ENCODE measurements at regions not wholly inside any gene's neighbourhood (a gene's known extent, or its start where the extent isn't known, plus 50 kb on each side); places are given as distances from the start of the nearest gene placed in this dataset.
"Not testable (repeated sequence)": the region's sequence is repeated elsewhere in the genome, so short reads cannot be mapped to it uniquely, and the experiment has no call there.

- DNase-seq (ENCODE audit: low read depth in 1 of 2, low spot score in 2 of 2); H3K36me3 ChIP-seq; H3K4me3 ChIP-seq; H3K27me3 ChIP-seq (replicated peaks); H3K4me1 ChIP-seq (replicated peaks); H3K9me3 ChIP-seq (replicated peaks); H3K27ac ChIP-seq: not testable (repeated sequence)
These were observed 267.8 kb upstream of the ZNF804A start for GRCh38 chr2:184330561-184330960.

DNA sequence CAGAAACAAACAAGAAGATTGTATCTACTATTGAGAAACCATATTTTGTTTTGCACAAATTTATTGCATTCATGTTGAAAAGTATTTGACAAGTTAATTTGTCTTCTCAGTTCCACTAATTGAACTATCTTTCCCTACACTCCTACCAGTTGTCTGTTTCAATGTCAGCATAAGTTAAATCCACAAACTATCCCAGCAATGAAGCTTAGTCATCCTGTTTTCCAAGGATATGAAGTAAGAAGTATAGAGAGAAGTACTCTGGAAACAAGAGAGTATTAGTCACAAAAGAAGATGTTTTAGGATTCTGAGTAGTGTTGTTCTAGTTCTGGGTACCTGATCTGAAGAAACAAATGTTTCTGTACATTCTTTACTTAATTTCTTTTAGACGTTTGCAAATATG, 261.6 kb upstream of the ZNF804A start:
- H3K27ac ChIP-seq: no peak overlapping the region
- H3K27me3 ChIP-seq (replicated peaks): no peaks in the 10 kb centered on the region
- no peaks in the 10 kb centered on the region for H3K9me3 ChIP-seq (replicated peaks)
- no peaks in the 10 kb centered on the region for H3K4me1 ChIP-seq (replicated peaks)
- no peaks in the 10 kb centered on the region for H3K36me3 ChIP-seq
- H3K4me3 ChIP-seq: no peak overlapping the region
- no peak for DNase-seq (ENCODE audit: low read depth in 1 of 2, low spot score in 2 of 2)

DNA sequence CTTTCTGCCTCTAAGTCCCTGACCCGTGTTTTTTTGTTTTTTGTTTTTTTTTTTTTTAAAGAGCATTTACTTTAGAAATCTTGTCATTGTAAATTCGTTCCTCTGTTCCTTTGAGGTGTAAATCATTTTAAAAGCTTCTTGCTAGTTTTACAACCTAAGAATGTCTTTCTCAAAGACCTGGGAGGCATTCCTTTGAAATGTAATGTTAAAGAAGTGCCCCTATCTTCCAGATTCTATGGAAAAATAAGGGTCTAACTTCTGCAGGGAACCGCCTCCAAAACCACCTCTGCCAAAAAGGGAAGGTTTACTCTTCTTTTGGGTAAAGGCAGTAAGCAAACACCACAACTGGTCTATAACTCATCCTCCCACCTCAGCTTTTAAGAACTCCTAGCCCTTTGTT, 259.6 kb upstream of the ZNF804A start:
- Histone ChIP-seq H3K36me3 (no peaks in the 10 kb centered on the region), H3K4me1 (replicated peaks) (no peaks in the 10 kb centered on the region), H3K27ac (no peak overlapping the region), H3K27me3 (replicated peaks) (no peaks in the 10 kb centered on the region), H3K9me3 (replicated peaks) (no peaks in the 10 kb centered on the region), H3K4me3 (no peak overlapping the region)
- DNase-seq (ENCODE audit: low read depth in 1 of 2, low spot score in 2 of 2): no peak

GRCh38 chr2:184339966-184340365, 258.4 kb upstream of the ZNF804A start:
- Histone ChIP-seq H3K27ac (no peak overlapping the region), H3K4me3 (no peak overlapping the region), H3K27me3 (replicated peaks) (no peaks in the 10 kb centered on the region), H3K4me1 (replicated peaks) (no peaks in the 10 kb centered on the region), H3K9me3 (replicated peaks) (no peaks in the 10 kb centered on the region), H3K36me3 (no peaks in the 10 kb centered on the region)
- no peak for DNase-seq (ENCODE audit: low read depth in 1 of 2, low spot score in 2 of 2)

DNA sequence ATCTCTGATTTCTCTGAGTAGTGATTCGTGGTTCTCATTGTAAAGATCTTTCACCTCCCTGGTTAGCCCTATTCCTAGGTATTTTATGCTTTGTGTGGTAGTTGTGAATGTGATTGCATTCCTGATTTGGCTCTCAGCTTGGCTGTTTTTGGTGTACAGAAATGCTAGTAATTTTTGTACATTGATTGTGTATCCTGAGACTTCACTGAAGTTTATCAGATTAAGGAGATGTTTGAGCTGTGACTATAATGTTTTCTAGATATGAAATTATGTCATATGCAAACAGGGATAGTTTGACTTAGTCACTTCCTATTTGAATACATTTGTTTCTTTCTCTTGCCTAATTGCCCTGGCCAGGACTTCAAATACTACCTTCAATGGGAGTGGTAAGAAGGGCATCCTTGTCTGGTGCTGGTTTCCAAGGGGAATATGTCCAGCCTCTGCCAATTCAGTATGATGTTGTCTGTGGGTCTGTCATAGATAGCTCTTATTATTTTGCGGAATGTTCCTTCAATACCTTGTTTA, 251.9 kb upstream of the ZNF804A start:
- no peaks in the 10 kb centered on the region for H3K27me3 ChIP-seq (replicated peaks)
- no peak for DNase-seq (ENCODE audit: low read depth in 1 of 2, low spot score in 2 of 2)
- no peaks in the 10 kb centered on the region for H3K36me3 ChIP-seq
- no peak overlapping the region for H3K4me3 ChIP-seq
- H3K9me3 ChIP-seq (replicated peaks): no peaks in the 10 kb centered on the region; the same call in 1 of the 2 replicates
- no peak overlapping the region for H3K27ac ChIP-seq
- H3K4me1 ChIP-seq (replicated peaks): no peaks in the 10 kb centered on the region

GRCh38 chr2:184351126-184351525, 247.2 kb upstream of the ZNF804A start:
- Histone ChIP-seq H3K27ac (no peak overlapping the region), H3K36me3 (no peaks in the 10 kb centered on the region), H3K4me3 (no peak overlapping the region), H3K4me1 (replicated peaks) (no peaks in the 10 kb centered on the region), H3K9me3 (replicated peaks) (no peaks in the 10 kb centered on the region; the same call in 1 of the 2 replicates), H3K27me3 (replicated peaks) (no peaks in the 10 kb centered on the region)
- DNase-seq (ENCODE audit: low read depth in 1 of 2, low spot score in 2 of 2): no peak

GRCh38 chr2:184357033-184357432, 241.3 kb upstream of the ZNF804A start:
- no peak for DNase-seq (ENCODE audit: low read depth in 1 of 2, low spot score in 2 of 2)

GRCh38 chr2:184359379-184359778, 238.9 kb upstream of the ZNF804A start:
- no peaks in the 10 kb centered on the region for H3K27me3 ChIP-seq (replicated peaks)
- no peak overlapping the region for H3K4me3 ChIP-seq
- H3K9me3 ChIP-seq (replicated peaks): no peaks in the 10 kb centered on the region
- DNase-seq (ENCODE audit: low read depth in 1 of 2, low spot score in 2 of 2): no peak
- H3K4me1 ChIP-seq (replicated peaks): no peaks in the 10 kb centered on the region
- no peak overlapping the region for H3K27ac ChIP-seq
- H3K36me3 ChIP-seq: no peaks in the 10 kb centered on the region

More at GRCh38 chr2:184357033-184357432, 241.3 kb upstream of the ZNF804A start:
- H3K27ac ChIP-seq: no peak overlapping the region
- H3K27me3 ChIP-seq (replicated peaks): no peaks in the 10 kb centered on the region
- no peaks in the 10 kb centered on the region for H3K9me3 ChIP-seq (replicated peaks)
- H3K36me3 ChIP-seq: no peaks in the 10 kb centered on the region
- H3K4me1 ChIP-seq (replicated peaks): no peaks in the 10 kb centered on the region
- no peak overlapping the region for H3K4me3 ChIP-seq

- H3K4me3 ChIP-seq: no peak overlapping the region
- H3K27ac ChIP-seq: no peak overlapping the region
- DNase-seq (ENCODE audit: low read depth in 1 of 2, low spot score in 2 of 2): no peak
- no peaks in the 10 kb centered on the region for H3K27me3 ChIP-seq (replicated peaks)
- no peaks in the 10 kb centered on the region for H3K9me3 ChIP-seq (replicated peaks)
- H3K4me1 ChIP-seq (replicated peaks): no peaks in the 10 kb centered on the region
- no peaks in the 10 kb centered on the region for H3K36me3 ChIP-seq
These were observed 235.1 kb upstream of the ZNF804A start for GRCh38 chr2:184363213-184363612.

DNA sequence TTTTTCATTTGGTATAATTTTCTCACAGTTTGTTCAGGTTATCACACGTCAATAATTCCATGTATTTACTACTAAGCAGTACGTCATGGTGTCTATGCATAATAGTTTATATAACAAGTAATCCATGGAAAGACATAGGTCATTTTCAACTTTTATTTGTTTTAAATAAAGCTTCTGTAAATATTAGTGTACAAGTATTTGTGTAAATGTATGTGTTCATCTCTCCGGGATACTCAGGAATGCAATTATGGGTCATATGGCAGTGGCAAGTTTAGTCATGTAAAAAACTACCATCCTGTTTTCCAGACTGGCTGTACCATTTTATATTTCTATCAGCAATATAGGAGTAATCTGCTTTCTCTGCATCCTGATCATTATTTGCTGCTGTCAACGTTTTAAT, 231.1 kb upstream of the ZNF804A start:
- H3K4me1 ChIP-seq (replicated peaks): no peaks in the 10 kb centered on the region
- H3K9me3 ChIP-seq (replicated peaks): no peaks in the 10 kb centered on the region
- H3K27me3 ChIP-seq (replicated peaks): no peaks in the 10 kb centered on the region
- no peak overlapping the region for H3K4me3 ChIP-seq
- H3K27ac ChIP-seq: no peak overlapping the region
- DNase-seq (ENCODE audit: low read depth in 1 of 2, low spot score in 2 of 2): no peak
- no peaks in the 10 kb centered on the region for H3K36me3 ChIP-seq

GRCh38 chr2:184369307-184369706, 229.0 kb upstream of the ZNF804A start:
- no peaks in the 10 kb centered on the region for H3K27me3 ChIP-seq (replicated peaks)
- no peaks in the 10 kb centered on the region for H3K4me1 ChIP-seq (replicated peaks)
- H3K9me3 ChIP-seq (replicated peaks): no peaks in the 10 kb centered on the region
- no peak for DNase-seq (ENCODE audit: low read depth in 1 of 2, low spot score in 2 of 2)
- no peaks in the 10 kb centered on the region for H3K36me3 ChIP-seq
- H3K4me3 ChIP-seq: no peak overlapping the region
- no peak overlapping the region for H3K27ac ChIP-seq

DNA sequence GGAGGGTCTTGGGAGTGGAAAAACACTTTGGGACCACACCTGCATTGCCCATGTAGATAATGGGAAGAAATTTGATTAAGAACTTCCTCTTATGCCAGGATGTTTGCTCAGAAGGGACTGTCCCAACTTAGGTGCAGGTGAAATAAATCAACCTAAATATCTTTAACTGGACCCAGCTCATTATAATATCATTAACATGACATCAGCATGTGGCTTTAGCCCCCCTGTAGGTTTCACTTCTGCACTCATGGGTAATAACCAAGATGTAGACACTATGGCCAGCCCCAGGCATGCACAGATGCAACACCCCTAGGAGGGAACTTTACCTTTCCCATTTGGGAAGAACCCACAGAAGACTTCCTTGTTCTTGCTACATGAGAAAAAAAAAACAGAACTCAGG, 227.4 kb upstream of the ZNF804A start:
- no peaks in the 10 kb centered on the region for H3K9me3 ChIP-seq (replicated peaks)
- no peaks in the 10 kb centered on the region for H3K36me3 ChIP-seq
- H3K4me1 ChIP-seq (replicated peaks): no peaks in the 10 kb centered on the region
- H3K27ac ChIP-seq: no peak overlapping the region
- no peaks in the 10 kb centered on the region for H3K27me3 ChIP-seq (replicated peaks)
- H3K4me3 ChIP-seq: no peak overlapping the region
- DNase-seq (ENCODE audit: low read depth in 1 of 2, low spot score in 2 of 2): no peak

DNA sequence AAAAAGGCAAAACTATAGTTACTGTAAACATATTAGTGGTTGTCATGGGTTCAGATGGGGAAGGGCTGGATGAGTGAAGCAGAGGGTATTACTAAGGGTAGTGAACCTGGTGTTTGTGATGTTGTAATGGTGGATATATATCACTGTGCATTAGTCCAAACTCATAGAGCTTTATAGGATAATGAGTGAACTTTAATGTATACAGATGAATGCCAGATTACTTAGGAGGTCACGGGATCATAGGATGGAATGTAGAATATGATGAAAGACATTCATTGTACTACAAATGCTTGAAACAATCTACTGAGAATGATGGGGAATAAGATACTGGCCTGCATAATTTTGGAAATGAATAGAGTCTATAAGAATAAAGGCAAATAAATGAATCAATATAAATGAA, 226.7 kb upstream of the ZNF804A start:
- no peaks in the 10 kb centered on the region for H3K27me3 ChIP-seq (replicated peaks)
- H3K4me1 ChIP-seq (replicated peaks): no peaks in the 10 kb centered on the region

DNA sequence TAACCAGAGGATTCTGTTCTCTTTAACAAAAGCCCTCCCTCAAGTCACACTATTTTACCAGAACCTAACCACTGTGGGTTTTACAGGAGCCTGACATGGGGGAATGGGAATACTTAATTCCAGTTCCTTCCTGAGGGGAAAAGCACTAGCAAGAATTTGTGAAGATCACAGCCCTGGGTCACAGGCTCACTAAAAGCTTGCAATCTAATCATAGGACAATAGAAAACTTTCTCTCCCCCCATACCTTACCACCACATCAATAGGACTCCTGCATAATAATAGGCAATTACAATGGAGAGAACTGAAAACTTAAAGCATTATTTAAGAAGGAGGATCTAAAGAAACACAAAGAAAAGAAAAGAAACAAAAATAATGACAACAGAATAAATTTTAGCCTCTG, 225.8 kb upstream of the ZNF804A start:
- Histone ChIP-seq H3K36me3 (no peaks in the 10 kb centered on the region), H3K4me3 (no peak overlapping the region), H3K4me1 (replicated peaks) (no peaks in the 10 kb centered on the region), H3K27me3 (replicated peaks) (no peaks in the 10 kb centered on the region), H3K27ac (no peak overlapping the region), H3K9me3 (replicated peaks) (no peaks in the 10 kb centered on the region)
- no peak for DNase-seq (ENCODE audit: low read depth in 1 of 2, low spot score in 2 of 2)

More for the DNA sequence above, 226.7 kb upstream of the ZNF804A start:
- no peaks in the 10 kb centered on the region for H3K9me3 ChIP-seq (replicated peaks)
- no peak overlapping the region for H3K4me3 ChIP-seq
- DNase-seq (ENCODE audit: low read depth in 1 of 2, low spot score in 2 of 2): no peak
- no peaks in the 10 kb centered on the region for H3K36me3 ChIP-seq
- no peak overlapping the region for H3K27ac ChIP-seq

DNA sequence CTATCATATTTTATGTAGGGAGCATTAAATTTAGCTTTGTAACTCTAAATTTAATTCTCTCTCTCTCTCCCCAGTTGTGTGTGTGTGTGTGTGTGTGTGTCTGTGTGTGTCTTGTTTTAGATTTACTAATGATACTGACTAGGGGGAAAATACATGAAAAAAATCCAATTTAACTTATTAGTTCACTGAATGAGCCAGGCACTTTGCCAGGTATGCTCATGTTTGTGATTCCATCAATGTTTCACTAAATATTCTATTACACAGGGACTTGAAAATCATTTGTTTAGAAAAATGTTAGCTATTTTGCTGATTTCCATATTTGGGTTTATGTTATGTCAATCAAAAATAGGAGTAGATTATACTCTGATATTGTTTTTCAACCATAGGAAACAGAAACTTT, 203.7 kb upstream of the ZNF804A start:
- H3K9me3 ChIP-seq (replicated peaks): no peaks in the 10 kb centered on the region
- no peak overlapping the region for H3K27ac ChIP-seq
- H3K4me1 ChIP-seq (replicated peaks): no peaks in the 10 kb centered on the region
- no peak for DNase-seq (ENCODE audit: low read depth in 1 of 2, low spot score in 2 of 2)
- H3K4me3 ChIP-seq: no peak overlapping the region
- no peaks in the 10 kb centered on the region for H3K27me3 ChIP-seq (replicated peaks)
- H3K36me3 ChIP-seq: no peaks in the 10 kb centered on the region
